HAP-1 (cell line): ENCODE measurements at regions not wholly inside any gene's neighbourhood (a gene's known extent, or its start where the extent isn't known, plus 50 kb on each side); places are given as distances from the start of the nearest gene placed in this dataset.
"Not testable (repeated sequence)": the region's sequence is repeated elsewhere in the genome, so short reads cannot be mapped to it uniquely, and the experiment has no call there.

Experiments
- DNase-seq, 2 experiments: peaks; one replicate each; pipeline ENCODE4 v3.0.0-alpha.2; 2016 to 2020; ENCODE audit warnings: low spot score in 2 of 2
- H3K27me3 ChIP-seq: fragments of 250-450 bp; sonication (Bioruptor Pico); 2 replicates; pipeline ENCODE4 v1.5.1; 2020; ENCODE audit warnings: low read depth, mild to moderate bottlenecking, moderate library complexity
- H3K36me3 ChIP-seq: fragments of 250-450 bp; sonication (Bioruptor Pico); replicated peaks from 2 replicates; pipeline ENCODE4 v1.5.1; 2020; ENCODE audit warnings: mild to moderate bottlenecking
- H3K4me1 ChIP-seq: fragments of 250-450 bp; sonication (Bioruptor Pico); 2 replicates; pipeline ENCODE4 v1.5.1; 2020; ENCODE audit warnings: mild to moderate bottlenecking
- H3K4me3 ChIP-seq: fragments of 250-450 bp; sonication (Bioruptor Pico); 2 replicates; pipeline ENCODE4 v1.5.1; 2020; ENCODE audit warnings: mild to moderate bottlenecking, moderate library complexity
- H3K9me3 ChIP-seq: fragments of 250-450 bp; sonication (Bioruptor Pico); 2 replicates; pipeline ENCODE4 v1.5.1; 2020; ENCODE audit warnings: mild to moderate bottlenecking, moderate library complexity
- in situ Hi-C: fragments of 300-500 bp; cut with MboI; formaldehyde crosslinking; loops from 3 replicates; pipeline ENCODE4 v1.14.3; 2020; ENCODE audit warnings: low sequenced_read_pairs, inconsistent platforms, mixed read lengths

DNA sequence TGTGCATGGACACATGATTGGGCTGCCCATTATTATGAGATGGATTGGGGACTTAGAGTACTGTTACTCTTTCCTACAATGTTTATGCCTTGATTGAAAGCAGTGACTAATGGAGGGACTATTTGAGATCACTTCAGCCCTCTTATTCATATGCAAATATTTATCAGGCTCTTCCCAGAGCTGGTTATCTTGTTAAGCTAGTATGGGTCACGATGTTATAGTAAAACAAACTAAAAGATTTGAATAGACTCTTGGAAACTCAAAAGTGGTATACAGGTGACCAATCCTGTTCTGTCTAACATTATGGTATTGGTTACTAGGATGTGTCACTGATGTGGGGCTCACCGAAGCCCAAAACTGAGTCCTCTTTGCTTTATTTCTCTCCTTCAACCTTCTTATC is 306.2 kb upstream of the CASK start:
- in situ Hi-C loops: no loop called here
- Histone ChIP-seq H3K4me1 (no peaks in the 10 kb centered on the region), H3K9me3 (no peaks in the 10 kb centered on the region), H3K4me3 (no peak overlapping the region), H3K27me3 (no peaks in the 10 kb centered on the region), H3K36me3 (no peaks in the 10 kb centered on the region)
- DNase-seq: no peak

DNA sequence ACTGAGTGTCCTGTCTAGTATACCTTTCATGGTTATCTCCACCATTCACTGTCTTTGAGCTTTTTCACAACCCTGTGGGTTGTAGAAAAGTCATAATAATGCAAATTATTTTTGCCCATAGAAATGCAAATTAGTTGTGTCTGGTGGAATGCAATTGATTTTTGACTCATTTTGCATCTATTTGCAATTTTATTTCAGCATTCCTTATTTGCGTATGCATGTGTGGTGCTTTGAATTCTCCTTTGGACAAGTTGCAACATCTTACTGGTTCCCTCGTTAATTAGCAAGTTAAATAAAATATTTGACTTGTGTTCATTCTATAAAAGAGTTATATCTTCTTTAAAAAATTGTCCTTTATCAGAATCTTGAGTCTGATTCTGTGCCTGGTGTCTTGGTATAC is 297.3 kb upstream of the CASK start:
- in situ Hi-C loops: no loop called here
- no peaks in the 10 kb centered on the region for H3K27me3 ChIP-seq
- H3K9me3 ChIP-seq: no peaks in the 10 kb centered on the region
- peaks cover 6% of the 10 kb centered on the region; the same call in 1 of the 2 replicates for H3K4me1 ChIP-seq
- H3K36me3 ChIP-seq: no peaks in the 10 kb centered on the region
- no peak for DNase-seq
- no peak overlapping the region for H3K4me3 ChIP-seq

DNA sequence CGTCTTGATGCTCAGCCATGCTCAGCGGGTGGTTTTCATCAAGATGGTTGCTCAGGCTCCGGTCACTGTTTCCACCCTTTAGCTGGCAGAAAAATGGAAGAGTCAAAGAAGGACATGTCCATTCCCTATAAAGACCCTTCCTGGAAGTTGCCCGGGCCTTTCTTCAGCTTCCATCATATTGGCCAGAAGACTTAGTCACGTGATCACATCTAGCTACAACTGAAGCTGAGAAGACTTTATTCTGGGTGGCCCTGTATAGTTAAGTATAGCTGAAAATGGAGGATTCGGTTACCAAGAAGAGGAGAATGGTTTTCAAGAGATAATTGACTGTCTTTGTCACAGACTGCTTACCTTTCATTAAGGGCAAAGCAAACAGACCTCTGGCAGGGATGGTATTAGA is 296.7 kb upstream of the CASK start:
- H3K4me3 ChIP-seq: no peak overlapping the region
- no peaks in the 10 kb centered on the region for H3K27me3 ChIP-seq
- no peaks in the 10 kb centered on the region for H3K36me3 ChIP-seq
- H3K4me1 ChIP-seq: peaks cover 6% of the 10 kb centered on the region; the same call in 1 of the 2 replicates
- in situ Hi-C loops: no loop called here
- no peak for DNase-seq
- no peaks in the 10 kb centered on the region for H3K9me3 ChIP-seq

DNA sequence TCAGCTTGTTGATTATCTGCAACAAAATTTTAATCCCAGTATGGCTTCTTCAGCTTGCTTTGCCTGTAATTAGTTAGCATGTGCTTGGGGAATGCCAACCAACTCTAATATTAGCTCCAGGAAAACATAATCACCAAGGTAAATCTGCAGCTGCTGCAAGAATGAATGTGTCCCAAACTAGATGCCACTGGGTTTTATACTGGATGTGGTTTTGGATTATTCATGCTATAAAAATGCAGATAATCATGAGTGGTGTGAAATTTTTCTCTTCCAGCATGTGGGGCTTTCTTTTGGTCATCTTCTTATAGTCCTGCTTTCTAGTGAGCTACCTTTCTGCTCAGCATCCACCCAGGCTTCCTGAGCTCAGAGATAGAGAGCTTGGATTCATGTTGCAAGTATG is 295.9 kb upstream of the CASK start:
- H3K27me3 ChIP-seq: no peaks in the 10 kb centered on the region
- in situ Hi-C loops: no loop called here
- no peak overlapping the region for H3K4me3 ChIP-seq
- H3K36me3 ChIP-seq: no peaks in the 10 kb centered on the region
- no peak for DNase-seq
- peaks cover 6% of the 10 kb centered on the region; the same call in 1 of the 2 replicates for H3K4me1 ChIP-seq
- H3K9me3 ChIP-seq: no peaks in the 10 kb centered on the region

DNA sequence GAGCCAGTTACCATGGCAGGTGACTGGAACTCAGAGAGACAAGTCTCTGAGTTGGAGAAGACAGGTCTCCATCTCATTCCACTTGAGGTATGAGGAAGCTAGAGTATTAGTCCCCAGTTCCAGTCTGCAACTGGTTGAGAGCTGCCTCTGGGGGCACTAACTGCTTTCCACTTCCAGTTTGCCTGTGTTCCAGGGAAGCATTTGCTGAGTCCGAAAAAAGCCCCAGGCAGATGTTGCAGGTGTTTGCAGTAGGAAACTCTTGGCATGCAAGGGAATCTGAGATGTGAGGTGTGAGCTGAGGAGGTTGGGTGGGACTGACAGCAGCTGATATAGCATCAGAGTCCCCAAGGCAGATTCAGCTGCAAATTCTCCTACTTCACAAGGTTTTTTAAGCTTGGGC is 272.2 kb upstream of the CASK start:
- Histone ChIP-seq H3K27me3 (no peaks in the 10 kb centered on the region), H3K4me3 (no peak overlapping the region), H3K9me3 (no peaks in the 10 kb centered on the region), H3K4me1 (no peaks in the 10 kb centered on the region), H3K36me3 (no peaks in the 10 kb centered on the region)
- in situ Hi-C loops: no loop called here
- no peak for DNase-seq

DNA sequence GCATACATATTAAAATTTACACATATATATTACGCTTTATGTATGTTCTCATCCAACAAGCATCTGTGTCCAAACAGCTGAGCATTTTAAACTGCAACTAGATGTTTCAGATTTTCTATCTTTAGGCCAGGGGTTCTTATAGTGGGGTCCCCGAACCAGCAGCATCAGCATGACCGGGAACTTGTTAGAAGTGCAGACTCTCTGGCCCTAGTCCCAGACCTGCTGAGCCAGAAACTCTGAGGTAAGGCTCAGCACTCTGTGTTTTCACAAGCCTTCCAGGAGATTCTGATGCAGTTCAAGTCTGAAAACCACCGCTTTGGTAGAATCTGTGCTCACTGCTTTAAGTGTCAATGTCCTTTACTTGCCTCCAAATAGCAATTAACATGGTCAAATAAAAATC is 266.2 kb upstream of the CASK start:
- Histone ChIP-seq H3K36me3 (no peaks in the 10 kb centered on the region), H3K4me3 (no peak overlapping the region), H3K27me3 (no peaks in the 10 kb centered on the region), H3K4me1 (no peaks in the 10 kb centered on the region), H3K9me3 (no peaks in the 10 kb centered on the region)
- no peak for DNase-seq
- in situ Hi-C loops: no loop called here

DNA sequence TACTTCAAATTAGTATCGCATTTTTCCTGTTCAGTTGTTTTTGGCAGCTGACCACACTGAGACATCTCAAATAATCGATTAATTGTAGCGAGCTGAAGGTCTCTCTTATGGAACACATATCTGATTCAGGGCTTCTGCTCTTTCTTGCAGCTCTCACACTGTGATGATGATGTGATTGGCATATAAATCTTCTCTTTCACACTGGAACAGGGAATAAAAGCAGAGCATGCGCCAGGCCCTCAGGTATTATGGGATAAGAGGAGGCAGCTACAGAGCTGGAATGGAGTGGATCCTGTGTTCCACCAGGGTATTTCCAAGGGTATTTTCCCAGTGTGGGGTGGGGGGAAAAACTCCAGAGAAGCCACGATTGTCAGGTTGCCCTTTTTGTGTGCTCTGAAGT is 265.4 kb upstream of the CASK start:
- Histone ChIP-seq H3K4me1 (no peaks in the 10 kb centered on the region), H3K27me3 (no peaks in the 10 kb centered on the region), H3K36me3 (no peaks in the 10 kb centered on the region), H3K4me3 (no peak overlapping the region), H3K9me3 (no peaks in the 10 kb centered on the region)
- no peak for DNase-seq
- in situ Hi-C loops: no loop called here

DNA sequence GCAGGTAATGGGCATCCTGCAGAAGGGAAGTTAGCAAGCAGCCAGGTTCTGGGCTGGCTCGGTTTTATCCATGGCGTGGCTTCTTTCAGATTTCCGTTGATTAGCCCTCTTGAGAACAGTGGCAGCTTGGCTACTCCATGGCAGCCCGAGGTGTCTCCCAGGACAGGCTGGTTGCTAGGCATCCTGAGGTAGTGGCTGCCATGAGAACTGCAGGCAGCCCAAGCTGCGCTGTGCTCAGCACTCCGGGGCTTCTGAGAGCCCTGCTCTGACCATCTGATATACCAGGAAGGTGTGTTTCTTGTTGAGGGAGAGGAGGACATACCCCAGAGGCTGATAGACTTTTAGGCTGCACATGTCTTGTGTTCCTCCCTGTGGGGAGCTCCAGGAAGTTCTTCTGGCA is 253.4 kb upstream of the CASK start:
- Histone ChIP-seq H3K4me3 (no peak overlapping the region), H3K36me3 (no peaks in the 10 kb centered on the region), H3K4me1 (no peaks in the 10 kb centered on the region), H3K27me3 (no peaks in the 10 kb centered on the region), H3K9me3 (no peaks in the 10 kb centered on the region)
- no peak for DNase-seq
- in situ Hi-C loops: no loop called here

DNA sequence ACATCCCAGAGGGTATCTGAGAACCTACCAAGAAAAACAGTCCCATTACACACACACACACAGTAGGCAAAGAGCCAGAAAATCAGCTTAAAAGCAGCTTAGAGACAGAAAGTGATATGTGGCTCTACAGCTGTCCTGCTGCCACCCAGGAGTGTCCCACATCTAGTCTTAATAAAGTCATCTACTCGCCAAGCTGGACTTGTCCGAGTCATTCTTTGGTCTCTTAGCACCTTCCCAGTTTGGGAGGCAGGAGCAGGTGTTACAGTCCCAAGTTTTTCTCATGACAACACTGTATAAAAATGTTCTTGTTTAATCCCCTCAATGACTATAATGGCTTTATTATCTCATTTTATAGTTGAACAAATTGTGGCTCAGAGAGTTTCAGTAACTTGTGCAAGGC is 252.5 kb upstream of the CASK start:
- in situ Hi-C loops: no loop called here

DNA sequence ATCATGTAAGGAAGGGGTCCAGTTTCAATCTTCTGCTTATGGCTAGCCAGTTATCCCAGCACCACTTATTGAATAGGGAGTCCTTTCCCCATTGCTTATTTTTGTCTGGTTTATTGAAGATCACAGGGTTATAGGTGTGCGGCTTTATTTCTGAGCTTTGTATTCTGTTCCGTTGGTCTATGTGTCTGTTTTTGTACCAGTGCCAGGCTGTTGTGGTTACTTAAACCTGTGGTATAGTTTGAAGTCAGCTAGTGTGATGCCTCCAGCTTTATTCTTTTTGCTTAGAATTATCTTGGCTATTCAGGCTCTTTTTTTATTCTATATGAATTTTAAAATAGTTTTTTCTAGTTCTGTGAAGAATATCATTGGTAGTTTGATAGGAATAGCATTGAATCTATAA is 234.6 kb upstream of the CASK start:
- H3K9me3 ChIP-seq, H3K4me1 ChIP-seq, H3K27me3 ChIP-seq, H3K4me3 ChIP-seq, in situ Hi-C loops, DNase-seq, H3K36me3 ChIP-seq: not testable (repeated sequence)

More for the DNA sequence above, 252.5 kb upstream of the CASK start:
- Histone ChIP-seq H3K4me3 (no peak overlapping the region), H3K4me1 (no peaks in the 10 kb centered on the region), H3K27me3 (no peaks in the 10 kb centered on the region), H3K36me3 (no peaks in the 10 kb centered on the region), H3K9me3 (no peaks in the 10 kb centered on the region)
- DNase-seq: no peak

DNA sequence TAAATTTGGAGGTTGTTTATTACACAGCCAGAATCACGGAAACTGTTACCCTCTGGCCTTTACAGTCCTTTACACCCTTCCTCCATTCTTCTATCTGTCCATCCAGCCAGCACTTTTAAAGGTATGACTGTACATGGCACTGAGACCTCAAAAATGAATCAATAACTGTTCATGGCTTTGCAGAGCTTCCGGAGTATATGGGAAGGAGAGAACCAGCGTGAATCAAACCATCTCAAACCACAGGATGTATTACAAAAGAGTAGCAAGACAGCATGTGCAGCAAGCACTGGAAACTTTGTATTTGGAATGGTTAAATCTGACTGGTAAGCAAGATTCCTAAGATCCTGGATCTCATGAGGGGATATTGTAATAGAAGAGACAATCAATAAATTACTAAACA is 228.5 kb upstream of the CASK start:
- in situ Hi-C loops: no loop called here

DNA sequence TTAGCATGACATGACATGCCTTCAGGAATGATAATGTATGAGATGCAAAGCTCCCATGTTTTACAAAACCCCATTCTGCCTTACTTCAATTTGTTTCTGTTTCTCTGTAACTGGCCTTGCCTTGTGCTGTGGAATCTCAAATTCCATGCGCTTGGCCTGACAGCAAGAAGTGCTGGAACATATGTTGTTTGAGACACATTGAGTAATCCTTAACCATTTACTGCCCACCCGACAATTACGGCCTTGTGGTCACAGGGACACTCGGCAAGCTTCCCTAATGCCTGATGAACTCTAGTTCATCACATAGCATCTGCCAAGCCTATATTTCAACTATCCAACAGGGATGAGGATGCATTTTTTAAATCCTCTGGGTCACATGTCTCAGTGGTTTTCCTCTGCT is 226.4 kb upstream of the CASK start:
- H3K9me3 ChIP-seq: no peaks in the 10 kb centered on the region
- DNase-seq: no peak
- no peaks in the 10 kb centered on the region for H3K36me3 ChIP-seq
- in situ Hi-C loops: no loop called here
- no peaks in the 10 kb centered on the region for H3K4me1 ChIP-seq
- H3K4me3 ChIP-seq: no peak overlapping the region
- H3K27me3 ChIP-seq: no peaks in the 10 kb centered on the region

More for the DNA sequence above, 228.5 kb upstream of the CASK start:
- no peaks in the 10 kb centered on the region for H3K9me3 ChIP-seq
- H3K27me3 ChIP-seq: no peaks in the 10 kb centered on the region
- no peaks in the 10 kb centered on the region for H3K4me1 ChIP-seq
- H3K4me3 ChIP-seq: no peak overlapping the region
- H3K36me3 ChIP-seq: no peaks in the 10 kb centered on the region
- no peak for DNase-seq

DNA sequence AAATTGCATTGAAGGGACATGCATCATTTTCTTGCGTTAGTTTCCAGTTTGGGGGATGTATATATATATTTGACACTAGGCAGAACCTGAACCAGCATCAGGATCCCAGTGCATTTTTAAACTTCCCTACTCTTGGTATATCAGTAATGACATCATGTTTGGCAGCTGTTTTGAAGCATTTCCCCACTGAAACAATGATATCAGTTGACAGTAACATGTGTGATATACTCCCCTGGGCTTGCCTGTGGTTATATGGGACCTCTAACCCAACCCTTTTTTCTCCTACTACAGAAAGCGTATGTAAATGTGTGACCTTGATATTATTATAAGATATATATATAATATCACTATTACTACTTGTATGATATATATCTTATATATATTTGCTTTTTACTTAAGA is 225.9 kb upstream of the CASK start:
- Histone ChIP-seq H3K27me3 (no peaks in the 10 kb centered on the region), H3K9me3 (no peaks in the 10 kb centered on the region), H3K4me3 (no peak overlapping the region), H3K36me3 (no peaks in the 10 kb centered on the region), H3K4me1 (no peaks in the 10 kb centered on the region)
- no peak for DNase-seq
- in situ Hi-C loops: no loop called here

DNA sequence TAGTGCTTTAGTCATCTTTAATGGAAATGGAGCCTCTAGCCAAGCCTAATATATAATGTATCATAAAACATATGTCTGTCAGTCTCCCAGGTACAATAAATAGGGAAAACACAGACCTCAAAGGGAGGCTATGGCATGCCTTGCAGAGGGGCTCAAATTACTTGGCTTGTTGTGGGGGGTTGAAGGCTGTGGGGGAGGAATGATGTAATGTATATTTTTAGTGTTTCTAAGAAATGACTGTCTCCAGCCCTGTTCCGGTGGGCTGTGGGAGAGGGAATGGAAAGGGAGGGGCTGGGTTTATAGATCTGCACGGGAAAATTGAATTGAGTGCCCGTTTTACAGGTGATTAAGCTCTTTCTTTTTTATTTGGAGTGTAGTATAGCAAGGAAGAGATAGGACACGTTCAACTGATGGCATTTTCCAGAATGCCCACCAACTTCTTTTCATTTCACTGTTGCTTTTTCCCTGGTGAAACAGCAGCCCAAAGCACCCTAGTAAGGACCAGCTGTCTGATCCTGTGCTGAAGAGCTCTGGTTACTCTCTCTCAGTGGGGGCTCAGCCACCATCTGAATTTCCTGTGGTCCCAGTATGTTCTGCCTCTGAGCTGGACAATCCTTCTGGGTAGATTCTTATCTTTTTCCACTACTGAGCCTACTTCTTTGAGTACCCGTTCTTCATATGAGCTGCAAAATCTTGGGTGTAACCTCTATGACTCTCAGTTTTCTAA is 220.7 kb upstream of the CASK start:
- Histone ChIP-seq H3K27me3 (no peaks in the 10 kb centered on the region), H3K36me3 (no peaks in the 10 kb centered on the region), H3K4me1 (no peaks in the 10 kb centered on the region), H3K9me3 (no peaks in the 10 kb centered on the region), H3K4me3 (no peak overlapping the region)
- in situ Hi-C loops: no loop called here
- no peak for DNase-seq

DNA sequence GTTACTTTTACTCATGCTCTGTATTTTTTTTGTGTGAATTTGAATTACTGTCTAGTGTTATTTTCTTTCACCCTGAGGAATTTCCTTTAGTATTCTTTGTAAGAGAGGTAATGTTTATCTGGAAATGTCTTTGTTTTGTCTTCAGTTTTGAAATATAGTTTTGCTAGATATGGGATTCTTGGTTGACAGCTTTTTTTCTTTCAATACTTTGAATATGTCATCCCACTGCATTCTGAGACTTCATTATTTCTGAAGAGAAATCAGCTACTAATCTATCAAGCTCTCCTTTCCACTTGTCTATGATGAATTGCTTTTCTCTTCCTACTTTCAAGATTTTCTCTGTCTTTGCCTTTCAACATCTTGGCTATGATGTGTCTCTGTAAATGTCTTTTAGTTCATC is 217.0 kb upstream of the CASK start:
- Histone ChIP-seq H3K4me3 (no peak overlapping the region), H3K9me3 (no peaks in the 10 kb centered on the region), H3K4me1 (no peaks in the 10 kb centered on the region), H3K27me3 (no peaks in the 10 kb centered on the region), H3K36me3 (no peaks in the 10 kb centered on the region)
- in situ Hi-C loops: no loop called here
- no peak for DNase-seq
